OCI-LY7 (cell line): ENCODE measurements at regions not wholly inside any gene's neighbourhood (a gene's known extent, or its start where the extent isn't known, plus 50 kb on each side); places are given as distances from the start of the nearest gene placed in this dataset.

Experiments
- CTCF ChIP-seq: fragments of 200-600 bp; sonication (generic); conservative IDR thresholded peaks from 2 replicates; pipeline ENCODE4 v1.5.1; 2014; ENCODE audit warnings: mild to moderate bottlenecking, antibody characterized with exemption, low read length, moderate library complexity, mixed read lengths
- EZH2phosphoT487 ChIP-seq: fragments of 200-600 bp; sonication (generic); IDR thresholded peaks from 2 replicates; pipeline ENCODE4 v1.6.1; 2018; ENCODE audit warnings: low read depth, borderline replicate concordance, mild to moderate bottlenecking, mixed run types, antibody characterized with exemption, low read length, moderate library complexity, mixed read lengths

- TF ChIP-seq CTCF (no peak), EZH2phosphoT487 (no peak)
These were observed 76.5 kb upstream of the CTTNBP2NL start for GRCh38 chr1:112319371-112320040.
